Vagina (tissue), 2 donors: ENCODE measurements at regions not wholly inside any gene's neighbourhood (a gene's known extent, or its start where the extent isn't known, plus 50 kb on each side); places are given as distances from the start of the nearest gene placed in this dataset.

Experiments used
- DNase-seq, 2 donors: peaks; one replicate each; pipeline ENCODE4 v3.0.0-alpha.2; 2017; ENCODE audit errors: extremely low spot score in 2 of 2
- H3K27ac ChIP-seq: fragments of 200-600 bp; sonication (generic); one replicate; pipeline ENCODE4 v1.5.1; 2019
- H3K27me3 ChIP-seq: fragments of 200-600 bp; sonication (generic); one replicate; pipeline ENCODE4 v1.5.1; 2019
- H3K36me3 ChIP-seq, 2 donors: fragments of 200-600 bp; sonication (generic); one replicate each; pipeline ENCODE4 v1.5.1; 2017 to 2019
- H3K4me1 ChIP-seq: fragments of 200-600 bp; sonication (generic); one replicate; pipeline ENCODE4 v1.5.1; 2019
- H3K4me3 ChIP-seq, 2 donors: fragments of 200-600 bp; sonication (generic); 1 replicate in 1 of 2; 2 replicates in 1 of 2; pipeline ENCODE4 v1.5.1; 2016 to 2019
- H3K9me3 ChIP-seq: fragments of 200-600 bp; sonication (generic); one replicate; pipeline ENCODE4 v1.5.1; 2019
- CTCF ChIP-seq, 3 experiments: fragments of 450-650 bp in 2 of 3; fragments of 200-600 bp in 1 of 3; sonication (generic) in 1 of 3; IDR thresholded peaks; one replicate each; pipeline ENCODE4 v1.5.1; 2017 to 2019; ENCODE audit warnings: antibody characterized with exemption in 3 of 3, mild to moderate bottlenecking in 2 of 3, moderate library complexity in 2 of 3
- POLR2A ChIP-seq, 2 donors: fragments of 450-650 bp; IDR thresholded peaks; one replicate each; pipeline ENCODE4 v1.6.1; 2017; ENCODE audit warnings: antibody characterized with exemption in 2 of 2, mild to moderate bottlenecking in 2 of 2, moderate library complexity in 2 of 2
- POLR2AphosphoS5 ChIP-seq, 2 donors: sonication (generic); formaldehyde crosslinking; IDR thresholded peaks; one replicate each; pipeline ENCODE4 v1.9.0; 2017; ENCODE audit warnings: antibody characterized with exemption in 2 of 2, mild to moderate bottlenecking in 2 of 2, low read depth in 1 of 2; ENCODE audit not compliant: insufficient read depth in 1 of 2
- intact Hi-C: fragments of 100-400 bp; cut with DNase I; formaldehyde crosslinking; loops from one replicate; pipeline ENCODE4 v1.15.1; 2023

DNA sequence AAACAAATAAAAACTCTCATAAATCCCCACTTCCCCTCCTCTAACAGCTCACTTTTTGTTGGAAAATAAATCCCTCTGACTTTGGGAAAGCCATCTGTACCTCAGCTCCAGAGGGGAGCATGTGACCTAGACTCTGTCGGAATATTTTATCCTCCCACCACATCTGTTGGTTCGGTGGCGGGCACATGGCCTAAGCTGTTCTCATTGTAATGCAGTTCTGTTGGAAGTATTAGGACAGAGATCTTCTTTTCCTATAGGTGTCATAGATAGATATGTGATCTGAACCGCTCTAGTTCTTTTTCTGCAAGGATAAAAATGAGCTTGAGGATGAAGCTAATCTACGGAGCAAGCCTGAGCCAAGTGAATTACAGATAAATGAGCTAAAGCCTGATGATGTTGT lies 50.5 kb upstream of the EPS8L3 start:
- no peaks in the 10 kb centered on the region for H3K27me3 ChIP-seq
- no peaks in the 10 kb centered on the region for H3K9me3 ChIP-seq
- intact Hi-C loops, result no loop called here
- DNase-seq, result peak in 1 of 2 donors; percentile 25
- H3K4me3 ChIP-seq, result no peak overlapping the region
- TF ChIP-seq POLR2AphosphoS5 (IDR thresholded peaks at IDR 0.05; ENCODE audit: insufficient read depth in 1 of 2, low read depth in 1 of 2) (no peak), POLR2A (IDR thresholded peaks at IDR 0.05) (no peak), CTCF (IDR thresholded peaks at IDR 0.05) (no peak)
- H3K4me1 ChIP-seq, result peaks cover 11% of the 10 kb centered on the region
- H3K27ac ChIP-seq, result no peak overlapping the region
- H3K36me3 ChIP-seq, result no peaks in the 10 kb centered on the region
